ENCODE measurements at regions not wholly inside any gene's neighbourhood (a gene's known extent, or its start where the extent isn't known, plus 50 kb on each side); places are given as distances from the start of the nearest gene placed in this dataset.

DNA sequence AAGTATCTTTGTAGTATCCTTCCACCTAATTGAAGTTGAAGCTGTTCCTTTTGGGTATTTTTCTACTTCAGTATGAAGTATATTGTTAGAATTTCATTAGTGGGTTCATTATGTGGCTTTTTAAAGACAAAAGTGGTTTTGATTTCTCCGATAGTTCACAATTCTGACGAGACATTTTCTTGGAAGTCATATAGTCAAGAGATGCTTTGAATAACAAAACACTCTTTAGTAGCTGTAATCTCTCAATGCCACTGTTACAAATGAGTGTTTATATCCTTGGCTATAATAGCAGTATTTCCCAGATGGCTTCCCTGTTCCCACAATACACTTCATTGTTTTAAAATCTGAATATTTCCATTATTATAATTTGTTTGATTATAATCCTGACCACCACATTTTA, 108.7 kb upstream of the F3 start:
- TF ChIP-seq, protein P1, sequence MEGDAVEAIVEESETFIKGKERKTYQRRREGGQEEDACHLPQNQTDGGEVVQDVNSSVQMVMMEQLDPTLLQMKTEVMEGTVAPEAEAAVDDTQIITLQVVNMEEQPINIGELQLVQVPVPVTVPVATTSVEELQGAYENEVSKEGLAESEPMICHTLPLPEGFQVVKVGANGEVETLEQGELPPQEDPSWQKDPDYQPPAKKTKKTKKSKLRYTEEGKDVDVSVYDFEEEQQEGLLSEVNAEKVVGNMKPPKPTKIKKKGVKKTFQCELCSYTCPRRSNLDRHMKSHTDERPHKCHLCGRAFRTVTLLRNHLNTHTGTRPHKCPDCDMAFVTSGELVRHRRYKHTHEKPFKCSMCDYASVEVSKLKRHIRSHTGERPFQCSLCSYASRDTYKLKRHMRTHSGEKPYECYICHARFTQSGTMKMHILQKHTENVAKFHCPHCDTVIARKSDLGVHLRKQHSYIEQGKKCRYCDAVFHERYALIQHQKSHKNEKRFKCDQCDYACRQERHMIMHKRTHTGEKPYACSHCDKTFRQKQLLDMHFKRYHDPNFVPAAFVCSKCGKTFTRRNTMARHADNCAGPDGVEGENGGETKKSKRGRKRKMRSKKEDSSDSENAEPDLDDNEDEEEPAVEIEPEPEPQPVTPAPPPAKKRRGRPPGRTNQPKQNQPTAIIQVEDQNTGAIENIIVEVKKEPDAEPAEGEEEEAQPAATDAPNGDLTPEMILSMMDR (conservative IDR thresholded peaks at IDR 0.05; ENCODE audit: low read length), result no peak
- TF ChIP-seq EZH2phosphoT487 (IDR thresholded peaks at IDR 0.05; ENCODE audit: borderline replicate concordance), result no peak
